GM19438 (cell line): ENCODE measurements at regions not wholly inside any gene's neighbourhood (a gene's known extent, or its start where the extent isn't known, plus 50 kb on each side); places are given as distances from the start of the nearest gene placed in this dataset.

Source experiments
- ATAC-seq: cut with Tn5 transposase; IDR thresholded peaks from one replicate; pipeline ENCODE4 v1.9.1; 2021; ENCODE audit warnings: low read depth; ENCODE audit not compliant: unreplicated experiment

- ATAC-seq, result no peak
Observed at GRCh38 chr2:4354678-4355077, 651.3 kb downstream of the DCDC2C start.

GRCh38 chr2:4356109-4356508, 652.7 kb downstream of the DCDC2C start:
- no peak for ATAC-seq

- no peak for ATAC-seq
Observed at GRCh38 chr2:4356541-4356940, 653.2 kb downstream of the DCDC2C start.

- no peak for ATAC-seq
Observed at GRCh38 chr2:4357121-4357520, 653.7 kb downstream of the DCDC2C start.

- ATAC-seq, result no peak
Observed at GRCh38 chr2:4358837-4359236, 655.5 kb downstream of the DCDC2C start.

GRCh38 chr2:4368907-4369306, 665.5 kb downstream of the DCDC2C start:
- ATAC-seq, result no peak

- ATAC-seq, result no peak
Observed at GRCh38 chr2:4369826-4370419, 666.5 kb downstream of the DCDC2C start.

GRCh38 chr2:4370422-4371090, 667.2 kb downstream of the DCDC2C start:
- ATAC-seq, result no peak

GRCh38 chr2:4381049-4381448, 677.7 kb downstream of the DCDC2C start:
- ATAC-seq, result no peak

GRCh38 chr2:4381773-4382172, 678.4 kb downstream of the DCDC2C start:
- ATAC-seq, result no peak

- no peak for ATAC-seq
Observed at GRCh38 chr2:4391013-4391412, 687.6 kb downstream of the DCDC2C start.

GRCh38 chr2:4404363-4404762, 701.0 kb downstream of the DCDC2C start:
- ATAC-seq, result no peak

- ATAC-seq, result no peak
Observed at GRCh38 chr2:4408321-4408720, 704.9 kb downstream of the DCDC2C start.

GRCh38 chr2:4412637-4413187, 709.3 kb downstream of the DCDC2C start:
- no peak for ATAC-seq

GRCh38 chr2:4415171-4415570, 711.8 kb downstream of the DCDC2C start:
- no peak for ATAC-seq

- no peak for ATAC-seq
Observed at GRCh38 chr2:4415810-4416413, 712.5 kb downstream of the DCDC2C start.

- ATAC-seq, result no peak
Observed at GRCh38 chr2:4416431-4416830, 713.1 kb downstream of the DCDC2C start.

- no peak for ATAC-seq
Observed at GRCh38 chr2:4417771-4418170, 714.4 kb downstream of the DCDC2C start.

- no peak for ATAC-seq
Observed at GRCh38 chr2:4420032-4420431, 716.7 kb downstream of the DCDC2C start.

GRCh38 chr2:4424153-4424552, 720.8 kb downstream of the DCDC2C start:
- ATAC-seq, result no peak

GRCh38 chr2:4427083-4427482, 723.7 kb downstream of the DCDC2C start:
- ATAC-seq, result no peak

GRCh38 chr2:4445821-4446220, 742.4 kb downstream of the DCDC2C start:
- ATAC-seq, result no peak
